Activated gamma-delta T cell treated with Interleukin-2 at 50 U/mL for 16 hours (primary cell): ENCODE measurements at regions not wholly inside any gene's neighbourhood (a gene's known extent, or its start where the extent isn't known, plus 50 kb on each side); places are given as distances from the start of the nearest gene placed in this dataset.
"Not testable (repeated sequence)": the region's sequence is repeated elsewhere in the genome, so short reads cannot be mapped to it uniquely, and the experiment has no call there.

Experiments
- DNase-seq: peaks from one replicate; pipeline ENCODE4 v3.0.0-alpha.2; 2020

DNA sequence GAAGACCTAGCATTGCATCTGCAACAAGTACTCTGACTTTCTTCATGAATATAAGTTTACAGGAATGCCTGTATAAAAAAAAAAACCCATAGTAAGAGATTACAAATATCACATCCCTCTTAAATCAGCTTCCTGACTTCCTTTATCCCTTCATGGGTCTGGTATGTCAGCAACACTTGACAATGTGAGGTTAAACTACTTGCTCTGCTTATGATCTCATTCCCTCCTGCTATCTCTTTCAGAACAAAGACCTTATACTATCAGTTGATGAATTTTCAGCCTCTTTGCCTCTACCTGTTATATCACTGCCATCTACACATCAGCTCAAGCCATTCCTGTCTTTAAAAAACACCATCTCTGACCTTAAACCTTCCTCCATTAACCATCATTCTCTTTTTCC, 130.9 kb upstream of the SAMSN1 start:
- DNase-seq = no peak

DNA sequence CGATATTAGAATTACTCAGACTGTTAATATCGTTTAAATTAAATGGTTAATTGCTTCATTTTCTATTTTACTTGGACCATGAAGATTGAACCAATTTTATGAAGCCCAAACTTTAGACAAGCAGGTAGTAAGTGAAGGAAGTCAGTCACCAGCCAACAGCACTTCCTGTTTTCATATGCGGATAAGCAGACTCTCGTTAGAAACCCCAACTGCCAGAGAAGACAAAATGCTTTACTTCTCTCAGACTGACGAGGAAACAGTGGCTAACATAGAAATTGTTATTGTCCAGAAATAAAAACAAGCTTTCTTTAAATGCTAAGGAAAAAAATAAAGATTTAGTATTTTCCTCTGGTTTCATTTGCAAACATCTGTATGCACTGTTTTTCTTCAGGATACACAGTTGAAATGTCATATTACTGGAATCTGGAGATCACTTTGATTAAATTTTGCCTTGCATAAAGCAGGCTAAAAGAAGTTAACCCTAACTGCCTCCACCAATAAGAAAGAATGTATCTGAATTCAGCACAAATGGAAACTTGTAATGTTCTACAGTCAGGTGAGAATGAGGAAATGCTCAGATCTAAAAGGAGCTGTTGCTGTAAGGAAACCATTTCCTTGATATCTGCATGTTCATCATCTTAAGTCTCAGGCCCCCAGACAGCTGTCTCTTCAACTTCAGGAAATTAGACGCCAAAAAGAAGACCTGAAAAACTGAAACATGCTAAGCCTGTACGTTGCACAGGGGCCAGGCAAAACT, 129.8 kb upstream of the SAMSN1 start:
- DNase-seq = peak; percentile 14

DNA sequence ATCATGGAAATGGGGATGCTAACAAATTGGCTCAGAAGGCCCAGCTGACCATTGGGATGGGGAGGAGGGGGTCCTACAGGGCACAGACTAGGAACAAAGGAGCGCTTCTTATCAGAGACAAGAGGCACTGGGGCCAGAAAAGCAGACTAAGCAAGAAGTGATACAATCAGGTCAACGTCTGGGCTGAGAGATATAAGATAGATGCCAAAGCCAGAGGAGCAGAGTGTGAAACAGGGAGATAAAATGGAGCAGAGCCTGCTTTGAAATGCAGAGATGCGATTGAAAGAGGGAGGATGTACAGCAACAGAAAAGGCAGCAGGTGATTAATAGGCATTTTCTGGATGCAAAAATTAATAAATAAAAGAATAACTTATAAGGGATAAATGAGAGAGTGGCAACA, 127.5 kb upstream of the SAMSN1 start:
- no peak for DNase-seq

DNA sequence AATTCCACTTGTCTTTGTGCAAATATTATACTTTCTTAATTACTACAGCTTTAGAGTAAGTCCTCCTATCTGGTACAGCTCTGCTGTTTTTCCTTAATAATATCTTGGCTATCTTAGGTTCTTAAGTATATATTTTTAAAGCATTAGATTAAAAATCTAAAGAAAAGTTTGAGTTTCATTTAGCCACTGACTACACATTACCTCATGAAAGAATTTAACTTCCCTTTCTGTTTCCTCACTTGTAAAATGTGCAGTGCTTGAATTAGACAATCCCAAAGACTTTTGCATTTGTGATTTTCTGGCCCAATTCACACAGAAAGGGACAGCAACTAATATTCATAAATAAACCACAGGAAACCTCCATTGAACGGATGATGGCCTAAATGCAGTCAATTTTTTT, 126.4 kb upstream of the SAMSN1 start:
- DNase-seq = no peak

DNA sequence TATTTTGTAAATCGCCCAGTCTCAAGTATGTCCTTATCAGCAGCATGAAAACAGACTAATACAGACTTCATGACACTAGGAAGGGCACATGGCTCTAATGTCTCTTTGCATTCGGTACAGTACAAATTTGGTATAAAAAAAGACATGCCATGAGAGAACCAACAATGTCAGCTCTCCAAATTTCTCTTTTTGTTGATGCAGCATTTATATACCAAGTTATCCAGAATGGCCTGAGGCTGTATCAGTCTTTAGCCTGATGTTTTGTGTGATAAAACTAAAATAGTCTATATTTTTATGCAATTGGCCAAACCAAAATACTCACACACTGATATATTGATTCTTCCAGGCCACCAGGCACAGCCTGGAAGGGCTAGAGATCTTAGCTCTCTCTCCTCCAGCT, 124.3 kb upstream of the SAMSN1 start:
- no peak for DNase-seq

DNA sequence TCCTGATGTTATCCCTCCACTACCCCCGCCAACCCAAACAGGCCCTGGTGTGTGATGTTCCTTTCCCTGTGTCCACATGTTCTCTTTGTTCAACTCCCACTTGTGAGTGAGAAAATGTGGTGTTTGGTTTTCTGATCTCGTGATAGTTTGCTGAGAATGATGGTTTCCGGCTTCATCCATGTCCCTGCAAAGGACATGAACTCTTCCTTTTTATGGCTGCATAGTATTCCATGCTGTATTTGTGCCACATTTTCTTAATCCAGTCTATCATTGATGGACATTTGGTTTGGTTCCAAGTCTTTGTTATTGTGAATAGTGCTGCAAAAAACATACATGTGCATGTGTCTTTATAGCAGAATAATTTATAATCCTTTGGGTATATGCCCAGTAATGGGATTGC, 123.0 kb upstream of the SAMSN1 start:
- DNase-seq = not testable (repeated sequence)

DNA sequence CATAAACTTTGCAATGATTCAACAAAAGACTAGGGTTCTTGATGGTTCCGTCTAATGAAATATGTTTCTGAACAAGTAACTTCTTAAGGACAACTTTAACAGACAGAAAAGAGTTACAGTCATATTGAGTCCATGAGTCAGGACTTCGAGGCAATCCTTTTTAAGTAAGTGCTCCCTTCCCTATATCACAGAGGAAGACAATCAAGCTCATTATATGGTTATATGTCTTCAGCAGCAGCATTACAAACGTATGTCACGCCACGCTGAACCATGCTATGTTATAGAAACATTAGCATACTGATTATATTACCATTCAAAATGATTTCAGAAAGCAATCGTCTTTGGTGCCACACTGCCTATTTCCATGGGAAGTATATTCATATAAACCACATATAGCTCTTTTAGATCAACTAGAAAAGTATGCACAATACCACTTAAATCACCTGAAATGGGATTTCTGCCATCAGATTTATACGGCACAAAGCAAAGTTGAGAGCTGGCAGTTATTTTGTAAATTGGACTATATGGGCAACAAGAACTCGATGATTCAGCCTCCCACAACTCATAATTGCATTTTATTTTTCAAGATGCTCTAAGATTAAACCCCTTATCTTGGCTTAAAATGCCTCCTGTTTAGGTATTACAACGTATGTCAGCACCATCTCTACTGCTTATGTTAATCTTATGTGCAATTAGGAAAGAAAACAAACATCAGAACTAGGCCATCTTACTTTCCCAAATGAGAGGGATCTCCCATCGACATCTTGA, 111.3 kb upstream of the SAMSN1 start:
- no peak for DNase-seq

DNA sequence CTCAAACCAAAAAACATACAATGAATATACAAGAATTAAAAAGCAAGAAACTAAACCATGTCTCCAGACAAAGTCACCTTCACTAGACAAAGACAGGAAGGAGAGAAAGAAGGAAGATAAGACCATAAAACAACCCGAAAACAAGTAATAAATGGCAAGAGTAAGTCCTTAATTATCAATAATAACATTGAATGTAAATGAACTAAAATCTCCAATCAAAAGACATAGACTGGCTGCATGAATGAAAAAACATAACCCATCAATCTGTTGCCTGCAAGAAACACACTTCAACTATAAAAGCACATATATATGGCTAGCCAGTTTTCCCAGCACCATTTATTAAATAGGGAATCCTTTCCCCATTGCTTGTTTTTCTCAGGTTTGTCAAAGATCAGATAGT, 100.8 kb upstream of the SAMSN1 start:
- DNase-seq = no peak

DNA sequence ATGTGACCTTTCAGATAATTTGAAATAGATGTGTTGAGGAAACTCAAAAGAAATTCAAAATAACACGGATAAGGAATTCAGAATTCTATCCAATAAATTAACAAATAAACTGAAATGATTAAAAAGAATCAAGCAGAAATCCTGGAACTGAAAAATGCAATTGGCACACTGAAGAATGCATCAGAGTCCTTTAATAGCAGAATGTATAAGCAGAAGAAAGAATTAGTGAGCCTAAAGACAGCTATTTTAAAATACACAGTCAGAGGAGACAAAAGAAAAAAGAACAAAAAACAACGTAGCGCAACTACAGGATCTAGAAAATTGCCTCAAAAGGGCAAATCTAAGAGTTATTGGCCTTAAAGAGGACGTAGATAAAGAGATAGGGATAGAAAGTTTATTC, 99.6 kb upstream of the SAMSN1 start:
- DNase-seq = no peak

DNA sequence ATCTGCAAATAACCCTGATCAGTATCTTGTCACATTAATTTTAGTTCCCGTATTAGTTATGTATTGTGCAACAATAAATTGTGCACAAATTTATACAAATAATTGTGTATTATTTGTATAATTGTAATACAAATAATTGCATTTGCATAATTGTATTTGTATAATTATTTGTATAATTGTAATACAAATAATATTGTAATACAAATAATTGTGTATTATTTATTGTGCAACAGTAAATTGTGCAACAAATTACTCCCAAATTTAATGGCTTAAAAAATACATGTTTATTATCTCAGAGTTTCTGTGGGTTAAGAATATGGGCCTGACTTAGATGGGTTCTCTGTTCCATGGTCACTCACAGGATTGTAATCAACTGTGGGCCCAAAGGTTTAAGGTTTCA, 86.2 kb upstream of the SAMSN1 start:
- no peak for DNase-seq

DNA sequence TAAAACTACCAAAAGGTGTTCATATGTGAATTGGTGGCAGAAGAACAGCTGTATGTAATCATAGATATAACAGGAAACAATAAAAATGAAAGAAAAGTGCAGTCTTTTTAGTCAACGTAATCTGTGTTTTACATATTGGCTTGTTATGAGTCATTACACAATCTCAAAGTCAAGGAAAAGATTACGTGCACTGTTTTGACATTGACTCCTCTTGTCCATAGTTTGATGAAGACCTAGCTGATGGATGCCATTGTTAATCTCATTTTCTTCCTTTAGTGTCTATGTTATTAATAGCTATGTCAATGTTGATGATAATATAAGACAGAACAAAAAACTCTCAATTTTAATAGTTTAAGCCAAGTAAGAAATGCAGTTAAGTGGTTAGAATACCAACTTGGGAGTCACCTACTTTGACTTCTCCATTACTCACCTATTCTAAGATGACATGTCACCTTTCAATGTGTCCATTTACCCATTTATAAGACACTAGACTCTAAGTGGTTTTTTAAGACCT, 84.5 kb upstream of the SAMSN1 start:
- no peak for DNase-seq

DNA sequence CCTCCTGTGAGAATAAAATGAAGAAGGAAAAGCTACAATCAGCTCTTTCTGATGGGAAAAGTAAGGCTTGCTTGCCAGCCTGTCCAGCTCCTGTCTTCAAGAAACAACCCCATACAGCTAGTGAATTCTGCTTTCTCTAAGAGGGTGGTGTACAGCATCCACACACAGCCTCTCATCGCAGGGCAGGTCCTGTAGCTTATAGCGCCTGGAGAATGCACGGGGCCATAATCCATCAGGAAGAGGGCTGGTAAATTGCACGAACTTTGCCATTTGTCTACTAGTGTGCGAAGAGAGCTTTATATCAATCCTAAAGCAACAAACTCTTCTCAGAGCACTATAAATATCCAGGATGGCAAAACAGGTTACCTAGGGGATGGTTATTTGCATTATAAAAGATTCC, 83.3 kb upstream of the SAMSN1 start:
- DNase-seq = no peak

DNA sequence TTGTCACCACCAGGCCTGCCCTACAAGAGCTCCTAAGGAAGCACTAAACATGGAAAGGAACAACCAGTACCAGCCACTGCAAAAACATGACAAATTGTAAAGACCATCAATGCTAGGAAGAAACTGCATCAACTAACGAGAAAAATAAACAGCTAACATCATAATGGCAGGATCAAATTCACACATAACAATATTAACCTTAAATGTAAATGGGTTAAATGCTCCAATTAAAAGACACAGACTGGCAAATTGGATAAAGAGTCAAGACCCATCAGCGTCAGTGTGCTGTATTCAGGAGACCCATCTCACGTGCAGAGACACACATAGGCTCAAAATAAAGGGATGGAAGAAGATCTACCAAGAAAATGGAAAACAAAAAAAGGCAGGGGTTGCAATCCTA, 77.0 kb upstream of the SAMSN1 start:
- DNase-seq = not testable (repeated sequence)

DNA sequence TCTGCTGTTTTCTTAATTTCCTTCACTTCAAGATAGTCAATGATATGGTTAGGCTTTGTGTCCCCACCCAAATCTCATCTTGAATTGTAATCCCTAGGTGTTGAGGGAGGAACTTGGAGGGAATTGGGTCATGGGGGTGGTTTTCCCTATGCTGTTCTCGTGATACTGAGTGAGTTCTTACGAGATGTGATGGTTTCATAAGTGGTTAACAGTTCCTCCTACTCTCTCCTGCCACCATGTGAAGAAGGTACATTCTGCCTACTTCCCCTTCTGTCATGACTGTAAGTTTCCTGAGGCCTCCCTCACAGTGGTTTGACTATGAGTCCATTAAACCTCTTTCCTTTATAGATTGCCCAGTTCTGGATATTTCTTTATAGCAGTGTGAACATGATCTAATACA, 74.0 kb upstream of the SAMSN1 start:
- no peak for DNase-seq

DNA sequence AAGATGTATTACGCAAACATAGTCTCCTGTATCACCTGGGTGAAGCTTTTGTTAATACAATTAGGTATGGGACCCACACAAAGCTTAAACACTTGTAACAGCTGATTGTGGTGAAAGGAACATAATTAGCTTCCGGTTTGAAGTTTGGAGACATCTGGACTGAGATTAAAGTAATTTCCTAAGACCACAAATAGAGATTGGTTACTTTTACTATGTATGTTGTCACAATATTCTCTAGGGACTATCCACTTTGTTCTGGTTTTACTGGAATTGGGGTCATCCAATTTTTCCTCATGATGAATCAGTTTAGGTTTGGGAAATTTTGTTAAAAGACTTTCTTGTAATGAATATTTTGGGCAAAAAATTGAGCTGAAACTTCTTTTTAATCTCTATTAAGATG, 71.8 kb upstream of the SAMSN1 start:
- no peak for DNase-seq

DNA sequence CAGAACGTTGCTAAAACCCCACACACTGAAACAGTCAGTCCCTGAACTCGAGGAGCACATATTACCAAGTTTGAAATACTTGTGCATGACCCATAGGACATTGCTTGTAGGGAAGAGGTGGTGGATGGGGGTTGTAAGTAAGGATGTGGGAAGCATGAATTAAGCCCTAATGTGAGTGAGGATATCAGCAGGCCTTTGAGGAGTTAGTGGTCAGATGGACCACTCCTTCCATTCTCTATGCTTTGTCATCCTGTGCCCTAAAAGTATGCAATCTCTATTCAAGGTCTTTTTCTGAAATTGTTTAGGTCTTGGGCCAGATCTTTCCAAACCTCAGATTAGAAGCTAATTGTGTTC, 70.9 kb upstream of the SAMSN1 start:
- DNase-seq = no peak

DNA sequence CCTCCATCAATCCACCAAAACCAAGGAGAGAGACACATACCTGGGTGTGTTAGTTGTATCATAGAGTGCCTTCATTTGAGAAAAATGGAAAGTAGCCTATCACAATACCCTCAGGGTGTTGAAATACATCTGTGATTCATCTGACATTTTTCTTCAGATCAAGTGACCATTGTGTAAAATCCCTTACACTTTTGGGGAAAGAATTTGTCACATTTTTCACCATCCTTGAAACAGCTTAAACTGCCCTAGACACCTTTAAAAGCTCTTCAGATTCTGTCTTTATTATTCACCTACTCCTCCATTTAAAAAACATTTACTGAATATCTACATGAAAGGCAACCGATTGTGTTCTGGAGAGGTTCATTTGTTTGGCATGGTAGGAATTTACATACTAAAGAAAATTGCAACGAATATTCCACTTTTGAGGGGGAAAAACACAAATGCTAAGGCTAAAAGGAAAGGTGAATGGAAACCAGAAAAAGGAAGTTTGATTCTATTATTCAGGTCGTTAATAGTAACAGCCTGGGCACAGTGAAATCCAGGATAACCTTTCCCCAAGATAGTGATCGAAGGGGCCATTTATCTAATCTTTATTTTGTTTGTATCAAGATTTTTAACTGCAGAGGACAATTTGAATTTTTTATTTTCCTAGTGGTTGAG, 70.4 kb upstream of the SAMSN1 start:
- DNase-seq = no peak

DNA sequence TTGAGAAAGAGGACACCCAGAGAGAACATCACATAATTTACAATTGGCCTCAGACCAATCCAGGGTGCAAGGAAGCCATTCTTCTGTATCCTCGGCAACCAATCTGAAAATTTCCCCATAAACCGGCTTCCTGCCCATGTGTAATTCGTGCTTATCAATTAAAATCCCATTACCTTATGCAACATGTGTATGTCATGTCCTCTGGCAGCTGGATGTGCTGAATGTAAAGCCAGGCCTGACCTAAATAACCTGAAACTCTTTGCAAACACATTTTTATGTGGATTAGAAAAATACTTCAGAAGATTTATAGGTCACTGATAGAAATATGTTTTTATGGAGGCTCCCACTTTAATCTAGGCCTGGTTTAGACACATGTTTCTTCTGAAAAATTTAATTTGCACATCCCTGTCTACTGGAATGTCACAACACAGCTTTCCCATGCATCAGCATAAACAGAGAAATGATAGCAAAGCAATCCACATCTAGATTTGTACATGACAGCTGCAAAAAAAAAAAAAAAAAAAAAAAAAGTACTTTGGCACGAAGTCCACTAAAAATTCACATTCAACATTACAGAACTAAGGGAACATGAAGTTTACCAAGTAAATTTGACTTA, 69.4 kb upstream of the SAMSN1 start:
- no peak for DNase-seq

DNA sequence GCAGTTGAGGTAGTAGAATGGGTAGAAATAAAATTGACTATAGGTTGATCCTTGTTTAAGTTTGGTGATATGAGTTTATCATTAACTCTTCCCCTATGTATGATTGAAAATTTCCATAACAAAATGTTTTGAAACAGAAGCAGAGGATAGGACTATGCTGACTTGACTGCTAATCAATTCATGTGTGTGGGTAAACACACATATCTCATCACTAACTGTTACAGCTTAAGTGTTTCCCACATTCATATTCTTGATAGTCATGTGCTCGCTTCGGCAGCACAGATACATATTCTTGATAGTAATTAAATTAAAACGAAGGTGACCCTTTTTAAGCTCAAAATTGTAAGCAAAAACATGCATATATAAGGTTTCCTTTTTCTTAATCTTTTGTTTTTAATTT, 68.2 kb upstream of the SAMSN1 start:
- DNase-seq = no peak

DNA sequence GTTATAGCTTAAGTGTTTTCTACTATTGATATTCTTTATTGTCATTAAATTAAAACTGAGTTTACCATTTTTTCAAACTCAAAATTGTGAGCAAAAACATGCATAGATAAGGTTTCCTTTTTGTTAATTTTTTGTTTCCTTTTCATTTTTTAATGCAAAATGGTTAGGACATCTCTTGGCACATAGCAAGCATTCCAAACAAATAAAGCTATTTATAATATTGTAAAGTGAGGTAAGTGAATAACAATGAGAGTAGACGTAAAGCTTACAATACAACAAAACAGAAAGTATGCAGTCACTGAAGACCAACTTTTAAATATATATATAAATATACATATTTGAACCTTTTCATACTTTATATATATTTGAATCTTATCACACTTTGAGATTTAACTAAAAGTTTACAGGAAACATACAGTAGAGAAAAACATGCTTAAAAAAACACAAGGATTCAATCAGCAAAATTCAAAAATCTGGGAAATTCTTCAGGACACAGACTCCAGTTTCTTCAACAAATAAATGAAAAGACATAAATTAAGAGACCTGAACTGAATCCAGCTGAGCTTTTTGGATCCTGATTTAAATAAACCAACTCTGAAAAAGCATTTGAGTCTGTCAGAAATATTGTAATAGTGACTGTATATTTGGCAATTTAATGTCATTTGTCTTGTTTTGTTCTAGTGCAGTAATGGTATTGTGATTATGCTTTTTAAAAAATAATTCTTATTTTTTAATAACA, 67.5 kb upstream of the SAMSN1 start:
- no peak for DNase-seq

DNA sequence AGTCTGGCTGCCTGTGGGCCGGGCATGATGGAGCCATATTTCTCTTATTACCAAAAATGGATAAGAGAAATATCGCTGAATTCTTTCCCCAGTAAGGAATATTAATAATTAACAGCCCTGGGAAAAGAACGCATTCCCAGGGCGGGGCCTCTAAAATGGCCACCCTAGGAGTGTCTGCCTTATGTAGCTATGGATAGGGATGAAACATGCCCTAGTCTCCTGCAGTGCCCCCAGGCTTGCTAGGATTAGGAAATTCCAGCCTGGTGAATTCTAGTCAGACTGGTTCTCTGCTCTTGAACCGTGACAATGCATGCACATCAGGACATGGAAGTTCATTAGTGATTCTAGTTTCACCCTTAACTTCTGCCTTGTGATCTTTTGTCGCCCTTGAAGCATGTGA, 64.0 kb upstream of the SAMSN1 start:
- DNase-seq = not testable (repeated sequence)

DNA sequence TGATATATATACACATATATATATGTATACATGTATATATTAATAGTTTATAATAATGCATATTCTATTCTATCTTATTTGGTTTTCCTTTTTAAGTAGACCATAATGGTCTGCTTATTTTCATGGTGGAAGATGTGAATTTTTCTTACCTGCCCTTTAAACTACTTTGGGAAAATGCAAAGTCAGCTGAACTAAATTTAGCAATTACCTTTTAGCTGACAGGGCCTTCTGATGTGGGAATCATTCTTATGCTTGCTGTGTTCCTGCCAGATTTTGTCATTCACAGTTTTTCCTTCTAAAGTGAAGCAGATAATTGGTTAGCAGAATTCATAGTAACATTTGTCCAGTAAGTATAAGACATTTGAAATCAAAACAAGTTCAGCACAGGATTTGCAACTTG, 63.2 kb upstream of the SAMSN1 start:
- no peak for DNase-seq

DNA sequence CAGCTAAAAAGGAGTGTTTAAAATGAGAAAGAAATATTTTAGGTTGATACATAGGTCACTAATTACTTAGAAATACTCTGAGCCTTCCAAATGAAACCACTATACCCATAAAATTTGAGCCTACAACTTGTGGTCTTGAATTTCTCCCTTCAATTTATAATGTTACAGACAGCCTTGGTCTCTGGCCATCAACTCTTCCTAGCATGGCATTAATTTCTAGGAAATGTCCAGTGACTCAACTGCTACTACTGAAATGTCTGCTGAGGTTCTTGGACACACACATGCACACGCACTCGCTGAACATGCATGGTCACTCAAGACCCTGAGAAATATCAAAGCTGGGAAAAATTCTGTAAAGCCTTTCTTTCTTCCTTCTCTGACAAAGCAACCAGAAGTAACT, 61.1 kb upstream of the SAMSN1 start:
- no peak for DNase-seq
